ENCODE measurements at regions not wholly inside any gene's neighbourhood (a gene's known extent, or its start where the extent isn't known, plus 50 kb on each side); places are given as distances from the start of the nearest gene placed in this dataset.

- Histone ChIP-seq H3K9ac (ENCODE audit: low read depth, low read length) (no peak overlapping the region), H3K79me2 (ENCODE audit: insufficient read depth, low read length) (no peaks in the 10 kb centered on the region), H3K4me1 (ENCODE audit: insufficient read depth, low read length) (no peaks in the 10 kb centered on the region), H4K20me1 (ENCODE audit: insufficient read depth, low read length) (no peaks in the 10 kb centered on the region), H3K9me3 (ENCODE audit: insufficient read depth, low read length, severe bottlenecking) (no peaks in the 10 kb centered on the region), H3K4me2 (ENCODE audit: insufficient read depth, low read length) (no peak overlapping the region), H3K27ac (ENCODE audit: low read length) (no peak overlapping the region), H3K4me3 (ENCODE audit: low read depth in 1 of 2, low read length in 2 of 2) (no peak overlapping the region), H2AFZ (ENCODE audit: low read depth, low read length) (no peak overlapping the region), H3K27me3 (ENCODE audit: insufficient read depth, low read length, poor library complexity) (no peaks in the 10 kb centered on the region), H3K36me3 (ENCODE audit: insufficient read depth, low read length) (no peaks in the 10 kb centered on the region)
- TF ChIP-seq CTCF (IDR thresholded peaks at IDR 0.05; ENCODE audit: borderline replicate concordance, extremely low read depth, low read length, poor library complexity, severe bottlenecking) (no peak), EZH2 (IDR thresholded peaks at IDR 0.05; ENCODE audit: borderline replicate concordance, low read depth, low read length, severe bottlenecking) (no peak)
- ATAC-seq (ENCODE audit: insufficient read depth, low read depth), result no peak
- DNase-seq, result no peak
Observed at GRCh38 chr1:65524931-65525265, 104.4 kb downstream of the LEPR start.

GRCh38 chr1:65525266-65526048, 105.0 kb downstream of the LEPR start:
- TF ChIP-seq CTCF (IDR thresholded peaks at IDR 0.05; ENCODE audit: borderline replicate concordance, extremely low read depth, low read length, poor library complexity, severe bottlenecking) (no peak), EZH2 (IDR thresholded peaks at IDR 0.05; ENCODE audit: borderline replicate concordance, low read depth, low read length, severe bottlenecking) (no peak)
- Histone ChIP-seq H3K27ac (ENCODE audit: low read length) (no peak overlapping the region), H3K79me2 (ENCODE audit: insufficient read depth, low read length) (no peaks in the 10 kb centered on the region), H3K4me3 (ENCODE audit: low read depth in 1 of 2, low read length in 2 of 2) (no peak overlapping the region), H4K20me1 (ENCODE audit: insufficient read depth, low read length) (no peaks in the 10 kb centered on the region), H3K4me2 (ENCODE audit: insufficient read depth, low read length) (no peak overlapping the region), H3K9me3 (ENCODE audit: insufficient read depth, low read length, severe bottlenecking) (no peaks in the 10 kb centered on the region), H2AFZ (ENCODE audit: low read depth, low read length) (no peak overlapping the region), H3K4me1 (ENCODE audit: insufficient read depth, low read length) (no peaks in the 10 kb centered on the region), H3K36me3 (ENCODE audit: insufficient read depth, low read length) (no peaks in the 10 kb centered on the region), H3K9ac (ENCODE audit: low read depth, low read length) (no peak overlapping the region), H3K27me3 (ENCODE audit: insufficient read depth, low read length, poor library complexity) (no peaks in the 10 kb centered on the region)
- DNase-seq, result no peak
- no peak for ATAC-seq (ENCODE audit: insufficient read depth, low read depth)

- TF ChIP-seq EZH2 (IDR thresholded peaks at IDR 0.05; ENCODE audit: borderline replicate concordance, low read depth, low read length, severe bottlenecking) (no peak), CTCF (IDR thresholded peaks at IDR 0.05; ENCODE audit: borderline replicate concordance, extremely low read depth, low read length, poor library complexity, severe bottlenecking) (no peak)
- Histone ChIP-seq H3K9me3 (ENCODE audit: insufficient read depth, low read length, severe bottlenecking) (no peaks in the 10 kb centered on the region), H3K27ac (ENCODE audit: low read length) (no peak overlapping the region), H3K4me2 (ENCODE audit: insufficient read depth, low read length) (no peak overlapping the region), H2AFZ (ENCODE audit: low read depth, low read length) (no peak overlapping the region), H3K4me3 (ENCODE audit: low read depth in 1 of 2, low read length in 2 of 2) (no peak overlapping the region), H3K36me3 (ENCODE audit: insufficient read depth, low read length) (no peaks in the 10 kb centered on the region), H3K4me1 (ENCODE audit: insufficient read depth, low read length) (no peaks in the 10 kb centered on the region), H3K79me2 (ENCODE audit: insufficient read depth, low read length) (no peaks in the 10 kb centered on the region), H3K27me3 (ENCODE audit: insufficient read depth, low read length, poor library complexity) (no peaks in the 10 kb centered on the region), H4K20me1 (ENCODE audit: insufficient read depth, low read length) (no peaks in the 10 kb centered on the region), H3K9ac (ENCODE audit: low read depth, low read length) (no peak overlapping the region)
- no peak for DNase-seq
- no peak for ATAC-seq (ENCODE audit: insufficient read depth, low read depth)
Observed at GRCh38 chr1:65526049-65526556, 105.6 kb downstream of the LEPR start.

Data from DND-41 (cell line).